GM13976 (cell line): ENCODE measurements at regions not wholly inside any gene's neighbourhood (a gene's known extent, or its start where the extent isn't known, plus 50 kb on each side); places are given as distances from the start of the nearest gene placed in this dataset.

Experiments
- DNase-seq: peaks from one replicate; pipeline ENCODE4 v3.0.0; 2012; ENCODE audit warnings: low spot score
- in situ Hi-C: fragments of 300-500 bp; cut with MboI; formaldehyde crosslinking; loops from one replicate; pipeline ENCODE4 v1.12.0; 2022; ENCODE audit warnings: low sequenced_read_pairs, mixed read lengths, inconsistent platforms; ENCODE audit not compliant: unreplicated experiment
- TF ChIP-seq, protein P1 (sequence below): IDR thresholded peaks from 2 replicates; pipeline ENCODE4 v1.5.1; 2012; ENCODE audit warnings: borderline replicate concordance, mild to moderate bottlenecking; ENCODE audit not compliant: insufficient read depth; ENCODE audit errors: extremely low read depth, missing control alignments, control extremely low read depth

DNA sequence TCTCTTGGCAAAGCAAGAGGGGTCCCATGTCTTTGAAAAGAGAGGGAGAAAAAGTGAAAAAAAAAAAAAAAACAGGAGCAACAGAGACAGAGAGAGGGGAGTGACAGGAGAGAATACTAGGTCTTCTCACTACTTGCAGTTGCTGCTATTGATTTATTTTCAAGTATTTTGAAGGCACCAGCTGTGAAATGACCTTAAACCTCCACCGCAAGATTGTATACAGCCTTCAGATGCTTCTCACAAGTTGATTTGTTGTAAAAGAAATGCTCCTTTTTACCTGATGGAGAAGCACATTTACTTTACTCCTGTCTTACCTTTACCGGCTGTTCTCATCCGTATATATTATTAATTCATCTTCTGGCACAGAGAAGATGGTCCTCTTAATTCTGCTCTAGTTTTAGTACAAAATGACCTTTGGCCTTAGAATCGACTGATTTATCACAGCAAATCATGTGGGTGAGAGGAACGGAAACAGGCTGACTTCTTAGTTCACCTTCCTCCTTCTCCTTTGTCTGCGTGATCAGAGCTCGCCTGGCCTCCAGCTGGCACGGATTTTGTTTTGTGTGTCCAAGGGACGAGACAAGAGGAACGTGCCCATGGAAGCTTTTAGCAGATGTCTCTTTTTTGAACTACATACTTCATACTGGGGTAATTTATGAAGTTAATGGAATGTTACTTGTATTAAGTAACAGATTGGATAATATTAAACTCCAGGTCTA is 82.4 kb upstream of the PACRGL start:
- TF ChIP-seq, protein P1, sequence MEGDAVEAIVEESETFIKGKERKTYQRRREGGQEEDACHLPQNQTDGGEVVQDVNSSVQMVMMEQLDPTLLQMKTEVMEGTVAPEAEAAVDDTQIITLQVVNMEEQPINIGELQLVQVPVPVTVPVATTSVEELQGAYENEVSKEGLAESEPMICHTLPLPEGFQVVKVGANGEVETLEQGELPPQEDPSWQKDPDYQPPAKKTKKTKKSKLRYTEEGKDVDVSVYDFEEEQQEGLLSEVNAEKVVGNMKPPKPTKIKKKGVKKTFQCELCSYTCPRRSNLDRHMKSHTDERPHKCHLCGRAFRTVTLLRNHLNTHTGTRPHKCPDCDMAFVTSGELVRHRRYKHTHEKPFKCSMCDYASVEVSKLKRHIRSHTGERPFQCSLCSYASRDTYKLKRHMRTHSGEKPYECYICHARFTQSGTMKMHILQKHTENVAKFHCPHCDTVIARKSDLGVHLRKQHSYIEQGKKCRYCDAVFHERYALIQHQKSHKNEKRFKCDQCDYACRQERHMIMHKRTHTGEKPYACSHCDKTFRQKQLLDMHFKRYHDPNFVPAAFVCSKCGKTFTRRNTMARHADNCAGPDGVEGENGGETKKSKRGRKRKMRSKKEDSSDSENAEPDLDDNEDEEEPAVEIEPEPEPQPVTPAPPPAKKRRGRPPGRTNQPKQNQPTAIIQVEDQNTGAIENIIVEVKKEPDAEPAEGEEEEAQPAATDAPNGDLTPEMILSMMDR = no peak
- no peak for DNase-seq
- in situ Hi-C loops = no loop called here

DNA sequence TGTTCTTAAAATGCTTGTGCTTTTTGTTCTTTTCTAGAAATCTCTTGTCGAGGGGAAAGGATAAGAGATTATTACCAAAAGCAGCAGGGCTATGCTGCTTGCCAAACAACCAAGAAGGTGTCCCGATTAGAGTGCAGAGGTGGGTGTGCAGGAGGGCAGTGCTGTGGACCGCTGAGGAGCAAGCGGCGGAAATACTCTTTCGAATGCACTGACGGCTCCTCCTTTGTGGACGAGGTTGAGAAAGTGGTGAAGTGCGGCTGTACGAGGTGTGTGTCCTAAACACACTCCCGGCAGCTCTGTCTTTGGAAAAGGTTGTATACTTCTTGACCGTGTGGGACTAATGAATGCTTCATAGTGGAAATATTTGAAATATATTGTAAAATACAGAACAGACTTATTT is 81.5 kb upstream of the PACRGL start:
- in situ Hi-C loops = no loop called here
- DNase-seq = no peak
- TF ChIP-seq, protein P1 = no peak

DNA sequence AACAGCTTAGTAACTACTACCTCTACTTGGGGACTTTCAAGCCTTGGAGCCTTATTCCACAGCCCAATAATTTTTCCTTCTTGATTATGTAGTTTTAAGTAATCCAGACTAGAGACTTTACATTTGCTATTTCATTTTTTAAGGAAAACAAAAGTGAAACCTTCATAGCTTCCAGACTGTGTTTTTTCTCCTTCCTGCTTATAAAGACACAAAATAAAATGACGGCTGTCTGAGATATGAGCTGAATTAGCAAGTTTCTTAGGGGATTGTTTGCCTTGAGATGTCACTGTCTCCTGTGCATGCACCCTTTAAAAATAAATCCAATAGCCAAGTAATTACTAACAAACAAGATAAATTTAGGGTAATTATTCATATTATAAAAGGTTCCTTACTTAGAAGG is 78.8 kb upstream of the PACRGL start:
- in situ Hi-C loops = no loop called here
- TF ChIP-seq, protein P1 = no peak
- no peak for DNase-seq

DNA sequence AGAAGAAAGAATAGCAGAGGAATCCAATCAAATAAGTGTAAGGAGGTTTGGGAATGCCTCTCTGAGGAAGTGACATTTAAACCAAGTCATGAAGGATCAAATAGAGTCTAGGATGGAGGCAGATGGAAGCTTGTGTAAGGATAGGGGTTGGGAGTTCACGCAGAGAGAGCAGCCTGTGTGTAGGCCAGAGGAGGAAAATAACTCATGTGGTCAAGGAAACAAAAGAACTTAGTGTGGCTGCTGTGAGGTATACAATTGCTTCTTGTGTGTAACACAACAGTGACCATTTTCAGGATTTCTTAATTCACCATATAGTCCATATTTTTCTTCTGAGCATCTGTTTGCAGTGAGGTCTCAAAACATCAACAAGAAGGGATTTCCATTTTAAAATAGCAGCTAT is 77.6 kb upstream of the PACRGL start:
- in situ Hi-C loops = no loop called here
- DNase-seq = no peak
- TF ChIP-seq, protein P1 = no peak

DNA sequence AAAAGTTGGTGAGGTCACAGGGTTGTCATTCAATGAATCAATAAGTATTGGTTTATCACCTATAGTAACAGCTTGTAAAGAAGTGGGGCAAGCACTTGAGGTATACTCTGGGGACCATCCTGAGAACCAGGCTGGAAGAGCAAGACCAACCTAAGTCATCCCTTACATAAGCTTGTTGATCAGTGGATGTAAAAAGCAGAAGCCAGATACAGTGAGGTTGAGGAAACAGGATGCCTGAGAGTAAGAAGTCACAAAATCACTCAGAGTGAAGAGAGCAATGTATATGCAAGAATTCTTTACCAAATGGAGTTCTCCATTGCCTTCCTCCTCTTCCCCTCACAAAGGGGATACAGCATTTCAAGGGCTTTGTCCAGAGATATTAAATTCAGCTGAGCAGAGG is 76.3 kb upstream of the PACRGL start:
- in situ Hi-C loops = no loop called here
- no peak for DNase-seq
- TF ChIP-seq, protein P1 = no peak

DNA sequence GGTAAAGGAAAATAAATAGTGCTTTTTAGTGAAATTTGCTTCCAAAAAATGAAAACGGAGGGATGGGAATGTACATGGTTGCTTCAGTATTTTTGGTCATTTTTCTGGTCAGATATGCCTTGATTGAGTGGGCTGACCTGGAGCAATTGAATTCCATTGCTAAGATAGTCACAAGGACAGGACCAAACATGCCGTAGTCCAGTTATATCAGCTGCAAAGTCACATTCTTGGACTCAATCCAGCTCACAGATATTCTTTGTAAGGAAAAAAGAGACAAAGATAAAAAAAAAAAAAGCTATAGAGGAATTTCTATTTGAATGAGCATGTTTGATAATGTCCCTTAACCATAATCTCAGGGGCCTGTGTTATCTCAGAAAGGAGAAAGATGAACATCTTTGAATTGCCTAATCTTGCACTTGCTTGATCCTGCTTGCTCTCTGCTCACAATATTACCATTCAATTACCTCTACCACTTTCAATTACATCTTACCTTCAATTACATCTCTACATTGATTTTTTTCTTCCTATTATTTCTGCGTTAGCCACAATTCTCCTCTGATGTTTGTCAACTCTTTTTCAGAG is 75.4 kb upstream of the PACRGL start:
- in situ Hi-C loops = no loop called here
- TF ChIP-seq, protein P1 = no peak
- DNase-seq = no peak
